Gastroesophageal sphincter (tissue), 4 donors: ENCODE measurements at regions not wholly inside any gene's neighbourhood (a gene's known extent, or its start where the extent isn't known, plus 50 kb on each side); places are given as distances from the start of the nearest gene placed in this dataset.

ENCODE experiments used
- ATAC-seq: fragments of 150-250 bp; one replicate; pipeline ENCODE4 v1.9.1; 2016; ENCODE audit warnings: mild to moderate bottlenecking, moderate library complexity
- H3K27ac ChIP-seq, 4 donors: fragments of 200-600 bp; sonication (generic) in 3 of 4; 1 replicate in 3 of 4; 2 replicates in 1 of 4; pipeline ENCODE4 v1.5.1; 2016 to 2019
- H3K27me3 ChIP-seq: fragments of 200-600 bp; sonication (generic); one replicate; pipeline ENCODE4 v1.5.1; 2019
- H3K36me3 ChIP-seq, 2 donors: fragments of 200-600 bp; sonication (generic); one replicate each; pipeline ENCODE4 v1.5.1; 2019; ENCODE audit warnings: control low read depth in 1 of 2
- H3K4me1 ChIP-seq, 3 donors: fragments of 200-600 bp; sonication (generic); 1 replicate in 2 of 3; 2 replicates in 1 of 3; pipeline ENCODE4 v1.5.1; 2016 to 2019; ENCODE audit warnings: control low read depth in 2 of 3
- H3K4me3 ChIP-seq, 2 donors: fragments of 200-600 bp; sonication (generic); one replicate each; pipeline ENCODE4 v1.5.1; 2019; ENCODE audit warnings: mild to moderate bottlenecking in 1 of 2, moderate library complexity in 1 of 2
- H3K9me3 ChIP-seq, 3 donors: fragments of 200-600 bp; sonication (generic); one replicate each; pipeline ENCODE4 v1.5.1; 2017 to 2019; ENCODE audit warnings: control low read depth in 2 of 3
- CTCF ChIP-seq, 4 experiments: fragments of 200-600 bp in 2 of 4; fragments of 450-650 bp in 2 of 4; sonication (generic) in 1 of 4; IDR thresholded peaks; one replicate each; pipeline ENCODE4 v1.5.1; 2017 to 2019; ENCODE audit warnings: antibody characterized with exemption in 4 of 4, mild to moderate bottlenecking in 2 of 4, moderate library complexity in 2 of 4
- EP300 ChIP-seq: sonication (generic); formaldehyde crosslinking; IDR thresholded peaks from one replicate; pipeline ENCODE4 v1.6.1; 2017; ENCODE audit warnings: antibody characterized with exemption, mild to moderate bottlenecking
- POLR2A ChIP-seq, 2 donors: fragments of 450-650 bp; IDR thresholded peaks; one replicate each; pipeline ENCODE4 v1.6.1; 2017; ENCODE audit warnings: antibody characterized with exemption in 2 of 2, mild to moderate bottlenecking in 2 of 2, moderate library complexity in 1 of 2
- POLR2AphosphoS5 ChIP-seq: sonication (generic); formaldehyde crosslinking; IDR thresholded peaks from one replicate; pipeline ENCODE4 v1.6.1; 2017; ENCODE audit warnings: antibody characterized with exemption
- WGBS, 2 donors: methylation state at CpG; one replicate each; pipeline ENCODE4 v1.1.5; 2018; ENCODE audit warnings: low coverage in 1 of 2; 5-methylcytosine and 5-hydroxymethylcytosine counted together

DNA sequence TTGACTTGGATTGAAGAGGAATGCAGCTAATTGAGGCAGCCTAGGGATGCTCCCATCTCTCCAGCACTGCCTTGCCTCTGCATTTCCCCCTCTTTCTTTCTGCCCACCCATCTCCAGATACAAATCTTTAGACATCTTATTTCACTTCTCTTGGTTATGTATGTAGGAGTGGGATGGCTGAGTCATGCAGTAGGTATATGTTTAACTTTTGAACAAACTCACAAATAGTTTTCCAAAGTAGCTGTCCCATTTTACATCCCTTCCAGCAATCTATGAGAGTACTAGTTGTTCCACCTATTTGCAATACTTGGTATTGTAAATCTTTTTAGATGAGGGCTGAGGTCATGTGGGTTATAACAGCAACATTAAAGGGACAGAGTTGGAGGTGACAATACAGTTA is 329.9 kb downstream of the DYSF start:
- Histone ChIP-seq H3K27me3 (peaks cover 9% of the 10 kb centered on the region), H3K4me1 (peaks cover 0 to 6% (median 0%) of the 10 kb centered on the region in 3 donors), H3K4me3 (no peak overlapping the region), H3K27ac (no peak overlapping the region), H3K9me3 (no peaks in the 10 kb centered on the region), H3K36me3 (no peaks in the 10 kb centered on the region)
- TF ChIP-seq EP300: no peak
- TF ChIP-seq CTCF (IDR thresholded peaks at IDR 0.05): no peak
- no peak for TF ChIP-seq POLR2AphosphoS5
- no peak for TF ChIP-seq POLR2A (IDR thresholded peaks at IDR 0.05)
- no peak for ATAC-seq

GRCh38 chr2:71782323-71782722 is 329.0 kb downstream of the DYSF start:
- H3K4me1 ChIP-seq: peaks cover 0 to 6% (median 0%) of the 10 kb centered on the region in 3 donors
- no peaks in the 10 kb centered on the region for H3K9me3 ChIP-seq
- H3K4me3 ChIP-seq: no peak overlapping the region
- H3K27me3 ChIP-seq: peaks cover 9% of the 10 kb centered on the region
- WGBS, 2 donors: 61% methylated on average over 2 of the region's 3 CpGs; no CpG with 5 or more reads in 1 of the 2 donors
- TF ChIP-seq POLR2AphosphoS5 (no peak), POLR2A (IDR thresholded peaks at IDR 0.05) (no peak), EP300 (no peak), CTCF (IDR thresholded peaks at IDR 0.05) (no peak)
- no peak for ATAC-seq
- H3K27ac ChIP-seq: no peak overlapping the region
- no peaks in the 10 kb centered on the region for H3K36me3 ChIP-seq

DNA sequence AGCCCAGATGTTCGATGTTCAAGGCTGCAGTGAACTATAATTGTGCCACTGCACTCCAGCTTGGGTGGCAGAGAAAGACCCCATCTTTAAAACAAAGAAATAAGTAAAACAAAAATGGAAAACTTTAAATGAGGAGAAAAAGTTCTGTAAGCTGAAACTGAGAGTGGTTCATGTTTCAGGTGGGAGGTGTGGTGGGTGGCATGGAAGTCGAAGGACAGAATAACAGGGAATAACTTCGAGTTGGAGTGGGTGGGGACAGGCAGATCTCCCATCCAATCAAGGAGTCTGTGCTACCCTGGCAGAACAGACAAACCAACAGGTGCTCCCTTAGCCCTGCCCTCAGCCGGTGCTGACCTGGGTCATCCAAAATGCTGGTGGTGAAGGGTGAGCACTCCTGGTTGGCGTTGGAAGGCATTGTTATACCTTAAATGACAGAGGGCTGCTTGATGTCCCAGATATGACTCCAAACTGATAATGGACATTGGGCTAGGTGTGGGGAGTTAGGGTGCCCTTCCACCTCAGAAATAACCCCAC is 328.4 kb downstream of the DYSF start:
- Histone ChIP-seq H3K36me3 (no peaks in the 10 kb centered on the region), H3K4me3 (no peak overlapping the region), H3K27ac (no peak overlapping the region), H3K9me3 (no peaks in the 10 kb centered on the region), H3K27me3 (peaks cover 9% of the 10 kb centered on the region), H3K4me1 (peaks cover 0 to 6% (median 0%) of the 10 kb centered on the region in 3 donors)
- ATAC-seq: no peak
- 89 to 100% methylated on average over 2 to 3 of the region's 5 CpGs for WGBS, 2 donors
- no peak for TF ChIP-seq POLR2A (IDR thresholded peaks at IDR 0.05)
- TF ChIP-seq CTCF (IDR thresholded peaks at IDR 0.05): no peak
- no peak for TF ChIP-seq EP300
- TF ChIP-seq POLR2AphosphoS5: no peak

GRCh38 chr2:71780162-71780561 is 326.8 kb downstream of the DYSF start:
- WGBS, 2 donors: 90% methylated on average over 6 of the region's 7 CpGs; no CpG with 5 or more reads in 1 of the 2 donors
- TF ChIP-seq EP300: no peak
- TF ChIP-seq CTCF (IDR thresholded peaks at IDR 0.05): no peak
- no peak for TF ChIP-seq POLR2AphosphoS5
- no peak for TF ChIP-seq POLR2A (IDR thresholded peaks at IDR 0.05)
- no peaks in the 10 kb centered on the region for H3K9me3 ChIP-seq
- no peak overlapping the region for H3K4me3 ChIP-seq
- H3K27ac ChIP-seq: no peak overlapping the region
- H3K4me1 ChIP-seq: peaks cover 0 to 6% (median 0%) of the 10 kb centered on the region in 3 donors
- ATAC-seq: no peak
- H3K27me3 ChIP-seq: peaks cover 5% of the 10 kb centered on the region
- H3K36me3 ChIP-seq: no peaks in the 10 kb centered on the region

GRCh38 chr2:71779774-71780105 is 326.4 kb downstream of the DYSF start:
- H3K4me1 ChIP-seq: peaks cover 0 to 6% (median 0%) of the 10 kb centered on the region in 3 donors
- no peak for TF ChIP-seq POLR2AphosphoS5
- no peak for TF ChIP-seq CTCF (IDR thresholded peaks at IDR 0.05)
- TF ChIP-seq EP300: no peak
- no peak for TF ChIP-seq POLR2A (IDR thresholded peaks at IDR 0.05)
- H3K27me3 ChIP-seq: peaks cover 5% of the 10 kb centered on the region
- no peaks in the 10 kb centered on the region for H3K9me3 ChIP-seq
- no peak overlapping the region for H3K4me3 ChIP-seq
- ATAC-seq: no peak
- H3K27ac ChIP-seq: no peak overlapping the region
- H3K36me3 ChIP-seq: no peaks in the 10 kb centered on the region
